Endothelial cell of umbilical vein (primary cell): ENCODE measurements at regions not wholly inside any gene's neighbourhood (a gene's known extent, or its start where the extent isn't known, plus 50 kb on each side); places are given as distances from the start of the nearest gene placed in this dataset.

Experiments
- BruUV-seq: library from RNA; stranded (reverse); fragments of 400-500 nt; replicated peaks from 2 replicates; lab custom pipeline; 2021; lab: Mats Ljungman, UMichigan
- CTCF ChIA-PET: fragments of 300-600, 350-600 bp; sonication (Branson Sonifier 250); formaldehyde crosslinking; loops from one replicate; lab custom pipeline; 2021; ENCODE audit warnings: antibody characterized with exemption, inconsistent platforms; lab: Charles Lee
- POLR2A ChIA-PET: fragments of 300-600, 350-600 bp; sonication (Branson Sonifier 250); formaldehyde crosslinking; loops from one replicate; lab custom pipeline; 2021; ENCODE audit warnings: antibody characterized with exemption, inconsistent platforms; lab: Charles Lee
- DNase-seq: peaks from one replicate; pipeline ENCODE4 v3.0.0-alpha.2; 2011; ENCODE audit warnings: low read depth, low spot score
- FAIRE-seq: peaks from 2 replicates; lab custom pipeline; 2011; peaks lifted over from hg19 to GRCh38; lab: Jason Lieb, UNC
- H2AFZ ChIP-seq: 2 replicates; pipeline ENCODE4 v1.6.0; 2012; ENCODE audit warnings: low read depth, low read length, control low read depth, inconsistent platforms
- H3K27ac ChIP-seq: 2 replicates; pipeline ENCODE4 v1.5.1; 2011; ENCODE audit warnings: low read depth, mild to moderate bottlenecking, control low read depth, low read length, moderate library complexity; ENCODE audit not compliant: insufficient read depth
- H3K27me3 ChIP-seq, 2 experiments: 2 replicates each; pipeline versions ENCODE4 v1.6.0 to v1.6.1; 2011; ENCODE audit warnings: low read length in 2 of 2, mixed read lengths in 1 of 2; ENCODE audit not compliant: control insufficient read depth in 2 of 2, insufficient read depth in 2 of 2
- H3K36me3 ChIP-seq, 2 experiments: 2 replicates in 1 of 2; 3 replicates in 1 of 2; pipeline ENCODE4 v1.5.1; 2011; ENCODE audit warnings: low read length in 2 of 2, mild to moderate bottlenecking in 1 of 2, moderate library complexity in 1 of 2; ENCODE audit not compliant: control insufficient read depth in 2 of 2, insufficient read depth in 2 of 2; ENCODE audit errors: extremely low read depth in 1 of 2
- H3K4me1 ChIP-seq: 3 replicates; pipeline ENCODE4 v1.5.1; 2011; ENCODE audit warnings: mild to moderate bottlenecking, low read length; ENCODE audit not compliant: control insufficient read depth, insufficient read depth; ENCODE audit errors: extremely low read depth
- H3K4me2 ChIP-seq: 2 replicates; pipeline ENCODE4 v1.6.1; 2011; ENCODE audit warnings: low read length, control low read depth, mixed read lengths; ENCODE audit not compliant: insufficient read depth
- H3K4me3 ChIP-seq, 3 experiments: fragments of 200-600 bp in 1 of 3; sonication (generic), shearing (Covaris generic) in 1 of 3; replicated peaks in 1 of 3; 2 replicates each; pipeline ENCODE4 v1.5.1; 2011 to 2016; ENCODE audit warnings: control low read depth in 3 of 3, low read length in 3 of 3, mild to moderate bottlenecking in 2 of 3, inconsistent platforms in 1 of 3, low read depth in 1 of 3, moderate library complexity in 1 of 3; ENCODE audit not compliant: insufficient read depth in 1 of 3
- H3K79me2 ChIP-seq: 2 replicates; pipeline ENCODE4 v1.6.0; 2012; ENCODE audit warnings: low read length, inconsistent platforms; ENCODE audit not compliant: control insufficient read depth, insufficient read depth
- H3K9ac ChIP-seq: replicated peaks from 2 replicates; pipeline ENCODE3; 2011; ENCODE audit warnings: low read length, control low read depth; ENCODE audit not compliant: insufficient read depth; ENCODE audit errors: extremely low read depth
- H3K9me1 ChIP-seq: replicated peaks from 3 replicates; pipeline ENCODE4 v1.6.0; 2011; ENCODE audit warnings: mild to moderate bottlenecking, low read length; ENCODE audit not compliant: control insufficient read depth, insufficient read depth; ENCODE audit errors: extremely low read depth
- H3K9me3 ChIP-seq: replicated peaks from 2 replicates; pipeline ENCODE4 v1.5.1; 2012; ENCODE audit warnings: low read length, inconsistent platforms; ENCODE audit not compliant: control insufficient read depth, insufficient read depth
- H4K20me1 ChIP-seq: replicated peaks from 2 replicates; pipeline ENCODE3; 2011; ENCODE audit warnings: mild to moderate bottlenecking, low read length; ENCODE audit not compliant: control insufficient read depth, insufficient read depth; ENCODE audit errors: extremely low read depth
- CTCF ChIP-seq, 2 donors: IDR thresholded peaks; 1 replicate in 1 of 2; 2 replicates in 1 of 2; pipeline ENCODE4 v1.5.1; 2011; ENCODE audit warnings: low read length in 2 of 2, mild to moderate bottlenecking in 2 of 2, moderate library complexity in 2 of 2, control low read depth in 1 of 2, inconsistent platforms in 1 of 2, low read depth in 1 of 2; ENCODE audit not compliant: insufficient read depth in 1 of 2; ENCODE audit errors: extremely low read depth in 1 of 2
- EZH2 ChIP-seq: IDR thresholded peaks from 2 replicates; pipeline ENCODE4 v1.6.1; 2012; ENCODE audit warnings: borderline replicate concordance, low read depth, mild to moderate bottlenecking, moderate library complexity, low read length, inconsistent platforms; ENCODE audit not compliant: severe bottlenecking
- FOS ChIP-seq: IDR thresholded peaks from 2 replicates; pipeline ENCODE4 v1.6.1; 2011; ENCODE audit warnings: mild to moderate bottlenecking, low read length, moderate library complexity, borderline replicate concordance; ENCODE audit not compliant: insufficient read depth
- GATA2 ChIP-seq: IDR thresholded peaks from 2 replicates; pipeline ENCODE4 v1.7.0; 2011; ENCODE audit warnings: low read depth, mild to moderate bottlenecking, moderate library complexity, mixed read lengths, low read length; ENCODE audit not compliant: insufficient read length, insufficient read depth
- JUN ChIP-seq: IDR thresholded peaks from 2 replicates; pipeline ENCODE4 v1.6.1; 2011; ENCODE audit warnings: borderline replicate concordance, low read depth; ENCODE audit not compliant: insufficient read length, insufficient read depth
- MAX ChIP-seq: IDR thresholded peaks from 2 replicates; pipeline ENCODE4 v1.6.1; 2011; ENCODE audit not compliant: insufficient read depth, insufficient read length
- MYC ChIP-seq: IDR thresholded peaks from one replicate; pipeline ENCODE4 v1.6.1; 2011; ENCODE audit warnings: mild to moderate bottlenecking, low read depth, low read length
- POLR2A ChIP-seq: IDR thresholded peaks from 2 replicates; pipeline ENCODE4 v1.6.1; 2012; ENCODE audit warnings: low read depth, mild to moderate bottlenecking, control low read depth, low read length
- POLR2AphosphoS5 ChIP-seq: IDR thresholded peaks from 2 replicates; pipeline ENCODE4 v1.6.1; 2012; ENCODE audit warnings: low read depth, mild to moderate bottlenecking, control low read depth, low read length, moderate library complexity; ENCODE audit not compliant: insufficient read depth
- dilution Hi-C: fragments of 300-500 bp; cut with MboI; formaldehyde crosslinking; loops from one replicate; pipeline ENCODE4 v1.15.0; 2019; ENCODE audit warnings: low sequenced_read_pairs; ENCODE audit not compliant: extremely low pct_ligation_motif_present
- intact Hi-C: fragments of 100-400 bp; cut with micrococcal nuclease; formaldehyde crosslinking; loops from one replicate; pipeline ENCODE4 v1.10.0; 2022

- DNase-seq (no peak), FAIRE-seq (no peak)
- intact Hi-C loops = no loop called here
- H3K27ac ChIP-seq = no peak overlapping the region
- H3K4me2 ChIP-seq = no peak overlapping the region
- no peaks in the 10 kb centered on the region for H3K79me2 ChIP-seq
- H4K20me1 ChIP-seq = no peaks in the 10 kb centered on the region
- CTCF ChIA-PET = no interaction called here
- H3K9me3 ChIP-seq = peaks cover 1% of the 10 kb centered on the region
- H3K4me1 ChIP-seq = no peaks in the 10 kb centered on the region
- H3K4me3 ChIP-seq = no peak overlapping the region
- no peaks in the 10 kb centered on the region for H3K36me3 ChIP-seq
- BruUV-seq = no TSS peak
- TF ChIP-seq MYC (no peak), FOS (no peak), POLR2A (no peak), MAX (no peak), JUN (no peak), EZH2 (no peak), GATA2 (no peak), CTCF (IDR thresholded peaks at IDR 0.05; ENCODE audit: extremely low read depth in 1 of 2, insufficient read depth in 1 of 2, low read depth in 1 of 2, low read length in 2 of 2) (no peak), POLR2AphosphoS5 (no peak)
- H2AFZ ChIP-seq = no peak overlapping the region
- no peaks in the 10 kb centered on the region for H3K27me3 ChIP-seq
- H3K9me1 ChIP-seq = no peaks in the 10 kb centered on the region
- POLR2A ChIA-PET = no interaction called here
- H3K9ac ChIP-seq = no peak overlapping the region
- dilution Hi-C loops = no loop called here
These were observed 130.7 kb downstream of the ACTL8 start for GRCh38 chr1:17885663-17886320.
